Liver (tissue), 3 donors: ENCODE measurements at regions not wholly inside any gene's neighbourhood (a gene's known extent, or its start where the extent isn't known, plus 50 kb on each side); places are given as distances from the start of the nearest gene placed in this dataset.

ENCODE experiments used
- EGR1 ChIP-seq, 2 donors: IDR thresholded peaks; 2 replicates each; pipeline ENCODE4 v1.6.1; 2016 to 2018; ENCODE audit warnings: antibody characterized with exemption in 2 of 2, low read depth in 2 of 2
- GABPA ChIP-seq, 2 donors: IDR thresholded peaks in 1 of 2; conservative IDR thresholded peaks in 1 of 2; 2 replicates each; pipeline ENCODE4 v1.6.1; 2016; ENCODE audit warnings: antibody characterized with exemption in 2 of 2, mild to moderate bottlenecking in 1 of 2, moderate library complexity in 1 of 2
- JUND ChIP-seq, 2 donors: IDR thresholded peaks; 2 replicates each; pipeline ENCODE4 v1.6.1; 2016; ENCODE audit warnings: antibody characterized with exemption in 2 of 2
- NR2F2 ChIP-seq: IDR thresholded peaks from 2 replicates; pipeline ENCODE4 v1.6.1; 2016; ENCODE audit warnings: antibody characterized with exemption
- RAD21 ChIP-seq, 2 donors: IDR thresholded peaks; 2 replicates each; pipeline ENCODE4 v1.6.1; 2016; ENCODE audit warnings: antibody characterized with exemption in 2 of 2, mild to moderate bottlenecking in 2 of 2
- SP1 ChIP-seq: IDR thresholded peaks from 2 replicates; pipeline ENCODE4 v1.6.1; 2018; ENCODE audit warnings: antibody characterized with exemption, mild to moderate bottlenecking
- TAF1 ChIP-seq: conservative IDR thresholded peaks from 2 replicates; pipeline ENCODE4 v1.6.1; 2016; ENCODE audit warnings: antibody characterized with exemption, mild to moderate bottlenecking
- YY1 ChIP-seq: IDR thresholded peaks from 2 replicates; pipeline ENCODE4 v1.6.1; 2016; ENCODE audit warnings: antibody characterized with exemption, mild to moderate bottlenecking
- TF ChIP-seq, protein P1 (sequence below): fragments of 150-350 bp; IDR thresholded peaks from 2 replicates; pipeline ENCODE4 v1.5.1; 2017; ENCODE audit warnings: improper control_type of control experiment, low read depth, low read length; ENCODE audit not compliant: missing input control
- TF ChIP-seq, protein P2 (sequence below): IDR thresholded peaks from 2 replicates; pipeline ENCODE4 v1.6.1; 2016; ENCODE audit warnings: antibody characterized with exemption
- TF ChIP-seq, protein P3 (sequence below): IDR thresholded peaks from 2 replicates; pipeline ENCODE4 v1.6.1; 2016; ENCODE audit warnings: antibody characterized with exemption, mild to moderate bottlenecking
- TF ChIP-seq, protein P4 (sequence below): IDR thresholded peaks from 2 replicates; pipeline ENCODE4 v1.6.1; 2016; ENCODE audit warnings: antibody characterized with exemption
- donor health status: healthy.
- donor health status: healthy.

DNA sequence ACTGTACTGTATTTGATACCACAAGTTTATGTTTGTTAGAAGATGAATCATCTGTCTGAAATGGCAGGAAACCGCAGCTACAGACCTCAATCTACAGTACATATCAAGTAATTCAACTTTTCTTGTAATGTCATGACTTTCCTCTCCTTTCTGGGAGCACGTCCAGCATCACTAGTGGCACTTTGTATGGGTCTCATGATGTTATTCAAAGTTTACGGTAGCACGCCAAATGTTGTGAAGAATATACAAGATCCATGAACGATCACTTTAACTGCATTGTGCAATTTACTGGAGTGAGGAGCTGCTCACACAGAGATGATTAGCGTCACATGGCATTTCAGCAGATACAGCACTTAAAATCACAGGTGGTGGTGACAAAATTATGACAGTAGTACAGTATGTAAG lies 257.8 kb upstream of the GNAI1 start:
- TF ChIP-seq, protein P1, sequence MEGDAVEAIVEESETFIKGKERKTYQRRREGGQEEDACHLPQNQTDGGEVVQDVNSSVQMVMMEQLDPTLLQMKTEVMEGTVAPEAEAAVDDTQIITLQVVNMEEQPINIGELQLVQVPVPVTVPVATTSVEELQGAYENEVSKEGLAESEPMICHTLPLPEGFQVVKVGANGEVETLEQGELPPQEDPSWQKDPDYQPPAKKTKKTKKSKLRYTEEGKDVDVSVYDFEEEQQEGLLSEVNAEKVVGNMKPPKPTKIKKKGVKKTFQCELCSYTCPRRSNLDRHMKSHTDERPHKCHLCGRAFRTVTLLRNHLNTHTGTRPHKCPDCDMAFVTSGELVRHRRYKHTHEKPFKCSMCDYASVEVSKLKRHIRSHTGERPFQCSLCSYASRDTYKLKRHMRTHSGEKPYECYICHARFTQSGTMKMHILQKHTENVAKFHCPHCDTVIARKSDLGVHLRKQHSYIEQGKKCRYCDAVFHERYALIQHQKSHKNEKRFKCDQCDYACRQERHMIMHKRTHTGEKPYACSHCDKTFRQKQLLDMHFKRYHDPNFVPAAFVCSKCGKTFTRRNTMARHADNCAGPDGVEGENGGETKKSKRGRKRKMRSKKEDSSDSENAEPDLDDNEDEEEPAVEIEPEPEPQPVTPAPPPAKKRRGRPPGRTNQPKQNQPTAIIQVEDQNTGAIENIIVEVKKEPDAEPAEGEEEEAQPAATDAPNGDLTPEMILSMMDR, result no peak
- no peak for TF ChIP-seq GABPA (IDR thresholded peaks at IDR 0.05 in 1 of 2, conservative IDR thresholded peaks at IDR 0.05 in 1 of 2)
- TF ChIP-seq RAD21 (IDR thresholded peaks at IDR 0.05), result no peak
- TF ChIP-seq TAF1, result no peak
- TF ChIP-seq, protein P2, sequence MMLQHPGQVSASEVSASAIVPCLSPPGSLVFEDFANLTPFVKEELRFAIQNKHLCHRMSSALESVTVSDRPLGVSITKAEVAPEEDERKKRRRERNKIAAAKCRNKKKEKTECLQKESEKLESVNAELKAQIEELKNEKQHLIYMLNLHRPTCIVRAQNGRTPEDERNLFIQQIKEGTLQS, result no peak
- TF ChIP-seq, protein P3, sequence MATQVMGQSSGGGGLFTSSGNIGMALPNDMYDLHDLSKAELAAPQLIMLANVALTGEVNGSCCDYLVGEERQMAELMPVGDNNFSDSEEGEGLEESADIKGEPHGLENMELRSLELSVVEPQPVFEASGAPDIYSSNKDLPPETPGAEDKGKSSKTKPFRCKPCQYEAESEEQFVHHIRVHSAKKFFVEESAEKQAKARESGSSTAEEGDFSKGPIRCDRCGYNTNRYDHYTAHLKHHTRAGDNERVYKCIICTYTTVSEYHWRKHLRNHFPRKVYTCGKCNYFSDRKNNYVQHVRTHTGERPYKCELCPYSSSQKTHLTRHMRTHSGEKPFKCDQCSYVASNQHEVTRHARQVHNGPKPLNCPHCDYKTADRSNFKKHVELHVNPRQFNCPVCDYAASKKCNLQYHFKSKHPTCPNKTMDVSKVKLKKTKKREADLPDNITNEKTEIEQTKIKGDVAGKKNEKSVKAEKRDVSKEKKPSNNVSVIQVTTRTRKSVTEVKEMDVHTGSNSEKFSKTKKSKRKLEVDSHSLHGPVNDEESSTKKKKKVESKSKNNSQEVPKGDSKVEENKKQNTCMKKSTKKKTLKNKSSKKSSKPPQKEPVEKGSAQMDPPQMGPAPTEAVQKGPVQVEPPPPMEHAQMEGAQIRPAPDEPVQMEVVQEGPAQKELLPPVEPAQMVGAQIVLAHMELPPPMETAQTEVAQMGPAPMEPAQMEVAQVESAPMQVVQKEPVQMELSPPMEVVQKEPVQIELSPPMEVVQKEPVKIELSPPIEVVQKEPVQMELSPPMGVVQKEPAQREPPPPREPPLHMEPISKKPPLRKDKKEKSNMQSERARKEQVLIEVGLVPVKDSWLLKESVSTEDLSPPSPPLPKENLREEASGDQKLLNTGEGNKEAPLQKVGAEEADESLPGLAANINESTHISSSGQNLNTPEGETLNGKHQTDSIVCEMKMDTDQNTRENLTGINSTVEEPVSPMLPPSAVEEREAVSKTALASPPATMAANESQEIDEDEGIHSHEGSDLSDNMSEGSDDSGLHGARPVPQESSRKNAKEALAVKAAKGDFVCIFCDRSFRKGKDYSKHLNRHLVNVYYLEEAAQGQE, result no peak
- TF ChIP-seq NR2F2, result no peak
- TF ChIP-seq, protein P4, sequence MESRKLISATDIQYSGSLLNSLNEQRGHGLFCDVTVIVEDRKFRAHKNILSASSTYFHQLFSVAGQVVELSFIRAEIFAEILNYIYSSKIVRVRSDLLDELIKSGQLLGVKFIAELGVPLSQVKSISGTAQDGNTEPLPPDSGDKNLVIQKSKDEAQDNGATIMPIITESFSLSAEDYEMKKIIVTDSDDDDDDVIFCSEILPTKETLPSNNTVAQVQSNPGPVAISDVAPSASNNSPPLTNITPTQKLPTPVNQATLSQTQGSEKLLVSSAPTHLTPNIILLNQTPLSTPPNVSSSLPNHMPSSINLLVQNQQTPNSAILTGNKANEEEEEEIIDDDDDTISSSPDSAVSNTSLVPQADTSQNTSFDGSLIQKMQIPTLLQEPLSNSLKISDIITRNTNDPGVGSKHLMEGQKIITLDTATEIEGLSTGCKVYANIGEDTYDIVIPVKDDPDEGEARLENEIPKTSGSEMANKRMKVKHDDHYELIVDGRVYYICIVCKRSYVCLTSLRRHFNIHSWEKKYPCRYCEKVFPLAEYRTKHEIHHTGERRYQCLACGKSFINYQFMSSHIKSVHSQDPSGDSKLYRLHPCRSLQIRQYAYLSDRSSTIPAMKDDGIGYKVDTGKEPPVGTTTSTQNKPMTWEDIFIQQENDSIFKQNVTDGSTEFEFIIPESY, result no peak
- no peak for TF ChIP-seq EGR1 (IDR thresholded peaks at IDR 0.05; ENCODE audit: low read depth in 2 of 2)
- TF ChIP-seq JUND (IDR thresholded peaks at IDR 0.05), result no peak
- no peak for TF ChIP-seq YY1
- TF ChIP-seq SP1, result no peak
